ENCODE measurements at regions not wholly inside any gene's neighbourhood (a gene's known extent, or its start where the extent isn't known, plus 50 kb on each side); places are given as distances from the start of the nearest gene placed in this dataset.

- Histone ChIP-seq H3K4me1 (no peaks in the 10 kb centered on the region), H3K36me3 (no peaks in the 10 kb centered on the region), H3K4me3 (no peak overlapping the region), H3K27ac (no peak overlapping the region), H3K9me3 (no peaks in the 10 kb centered on the region), H3K9ac (ENCODE audit: low read depth in 2 of 2, low read length in 2 of 2) (no peak overlapping the region), H3K27me3 (no peaks in the 10 kb centered on the region)
- intact Hi-C loops (cut with DNase I) = no loop called here
- no peak for DNase-seq
- no peak for TF ChIP-seq CTCF (IDR thresholded peaks at IDR 0.05)
Measured at GRCh38 chr1:168482106-168482505, 61.7 kb downstream of the XCL2 start.

DNA sequence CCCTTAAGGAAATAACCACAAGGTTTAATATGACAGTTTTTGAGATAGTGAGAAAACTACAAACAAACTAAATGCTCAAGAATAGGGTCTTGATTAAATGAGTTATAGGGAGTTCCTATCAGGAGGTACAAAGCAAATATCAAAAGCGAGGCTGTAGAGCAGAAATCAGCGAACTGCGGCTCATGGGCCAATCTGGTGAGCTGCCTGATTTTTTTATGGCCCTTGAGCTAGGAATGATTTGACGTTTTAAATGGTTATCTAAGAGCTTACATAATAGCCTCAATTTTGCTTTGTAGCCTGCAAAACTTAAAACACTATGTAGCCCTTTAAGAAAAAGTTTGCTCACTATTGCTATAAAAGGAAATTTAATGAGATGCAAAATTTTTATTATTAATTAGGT, 62.2 kb downstream of the XCL2 start:
- TF ChIP-seq CTCF (IDR thresholded peaks at IDR 0.05) = no peak
- Histone ChIP-seq H3K9ac (ENCODE audit: low read depth in 2 of 2, low read length in 2 of 2) (no peak overlapping the region), H3K4me3 (no peak overlapping the region), H3K27me3 (no peaks in the 10 kb centered on the region), H3K36me3 (no peaks in the 10 kb centered on the region), H3K9me3 (no peaks in the 10 kb centered on the region), H3K4me1 (no peaks in the 10 kb centered on the region), H3K27ac (no peak overlapping the region)
- intact Hi-C loops (cut with DNase I) = no loop called here
- DNase-seq = no peak

- H3K9ac ChIP-seq (ENCODE audit: low read depth in 2 of 2, low read length in 2 of 2) = no peak overlapping the region
- intact Hi-C loops (cut with DNase I) = no loop called here
- no peak for TF ChIP-seq CTCF (IDR thresholded peaks at IDR 0.05)
- no peaks in the 10 kb centered on the region for H3K9me3 ChIP-seq
- no peaks in the 10 kb centered on the region for H3K27me3 ChIP-seq
- H3K4me3 ChIP-seq = no peak overlapping the region
- DNase-seq = no peak
- H3K4me1 ChIP-seq = no peaks in the 10 kb centered on the region
- H3K36me3 ChIP-seq = no peaks in the 10 kb centered on the region
- H3K27ac ChIP-seq = no peak overlapping the region
Measured at GRCh38 chr1:168480997-168481396, 62.8 kb downstream of the XCL2 start.

GRCh38 chr1:168477792-168478191, 66.0 kb downstream of the XCL2 start:
- TF ChIP-seq CTCF (IDR thresholded peaks at IDR 0.05) = no peak
- Histone ChIP-seq H3K27me3 (no peaks in the 10 kb centered on the region), H3K9ac (ENCODE audit: low read depth in 2 of 2, low read length in 2 of 2) (no peak overlapping the region), H3K9me3 (peaks cover 7% of the 10 kb centered on the region), H3K27ac (no peak overlapping the region), H3K4me3 (no peak overlapping the region), H3K4me1 (no peaks in the 10 kb centered on the region), H3K36me3 (no peaks in the 10 kb centered on the region)
- no peak for DNase-seq
- intact Hi-C loops (cut with DNase I) = no loop called here

- peaks cover 7% of the 10 kb centered on the region for H3K9me3 ChIP-seq
- H3K9ac ChIP-seq (ENCODE audit: low read depth in 2 of 2, low read length in 2 of 2) = no peak overlapping the region
- no peak overlapping the region for H3K4me3 ChIP-seq
- no peaks in the 10 kb centered on the region for H3K27me3 ChIP-seq
- no peaks in the 10 kb centered on the region for H3K4me1 ChIP-seq
- H3K36me3 ChIP-seq = no peaks in the 10 kb centered on the region
- intact Hi-C loops (cut with DNase I) = no loop called here
- H3K27ac ChIP-seq = no peak overlapping the region
- no peak for DNase-seq
- TF ChIP-seq CTCF (IDR thresholded peaks at IDR 0.05) = no peak
Measured at GRCh38 chr1:168476588-168477385, 67.0 kb downstream of the XCL2 start.
